WERI-Rb-1 (cell line): ENCODE measurements at regions not wholly inside any gene's neighbourhood (a gene's known extent, or its start where the extent isn't known, plus 50 kb on each side); places are given as distances from the start of the nearest gene placed in this dataset.

Experiments used
- DNase-seq: peaks from one replicate; pipeline ENCODE4 v3.0.0-alpha.2; 2020
- H3K27ac ChIP-seq: fragments of 250-450 bp; sonication (Bioruptor Pico); 2 replicates; pipeline ENCODE4 v1.5.1; 2020; ENCODE audit warnings: mild to moderate bottlenecking, moderate library complexity
- H3K27me3 ChIP-seq: fragments of 250-450 bp; sonication (Bioruptor Pico); 2 replicates; pipeline ENCODE4 v1.5.1; 2021; ENCODE audit warnings: mild to moderate bottlenecking, low read depth, moderate library complexity; ENCODE audit not compliant: insufficient read depth, severe bottlenecking
- H3K36me3 ChIP-seq: fragments of 250-450 bp; sonication (Bioruptor Pico); 2 replicates; pipeline ENCODE4 v1.5.1; 2020; ENCODE audit warnings: mild to moderate bottlenecking, moderate library complexity
- H3K4me3 ChIP-seq: 2 replicates; pipeline ENCODE4 v1.5.1; 2011; ENCODE audit warnings: low read depth, mild to moderate bottlenecking, control low read depth, low read length
- H3K9me3 ChIP-seq: fragments of 250-450 bp; sonication (Bioruptor Pico); 2 replicates; pipeline ENCODE4 v1.5.1; 2021; ENCODE audit warnings: mild to moderate bottlenecking, moderate library complexity; ENCODE audit not compliant: severe bottlenecking
- TF ChIP-seq, protein P1 (sequence below): IDR thresholded peaks from 2 replicates; pipeline ENCODE4 v1.5.1; 2011; ENCODE audit warnings: low read depth, mild to moderate bottlenecking, control low read depth, inconsistent platforms, low read length

DNA sequence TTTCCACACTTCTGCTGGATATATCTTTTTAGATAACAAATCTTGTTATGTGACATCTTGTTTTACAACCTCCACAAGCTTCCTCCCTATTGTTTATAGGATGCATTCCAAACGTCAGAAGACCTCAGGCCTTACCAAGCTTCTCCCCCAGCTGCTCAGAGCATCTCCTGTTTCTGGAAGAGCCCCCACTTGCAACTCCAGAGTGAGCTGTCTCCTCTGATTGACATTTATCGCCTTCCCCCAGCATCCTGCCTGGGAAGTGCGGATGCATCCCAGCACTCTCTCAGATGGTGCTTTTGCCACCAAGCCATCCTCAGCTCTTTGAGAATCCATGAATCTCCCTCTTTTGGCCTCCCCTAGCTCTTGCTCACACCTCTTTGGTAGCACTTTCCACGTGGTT is 123.5 kb downstream of the LRRC70 start:
- no peak overlapping the region for H3K4me3 ChIP-seq
- TF ChIP-seq, protein P1, sequence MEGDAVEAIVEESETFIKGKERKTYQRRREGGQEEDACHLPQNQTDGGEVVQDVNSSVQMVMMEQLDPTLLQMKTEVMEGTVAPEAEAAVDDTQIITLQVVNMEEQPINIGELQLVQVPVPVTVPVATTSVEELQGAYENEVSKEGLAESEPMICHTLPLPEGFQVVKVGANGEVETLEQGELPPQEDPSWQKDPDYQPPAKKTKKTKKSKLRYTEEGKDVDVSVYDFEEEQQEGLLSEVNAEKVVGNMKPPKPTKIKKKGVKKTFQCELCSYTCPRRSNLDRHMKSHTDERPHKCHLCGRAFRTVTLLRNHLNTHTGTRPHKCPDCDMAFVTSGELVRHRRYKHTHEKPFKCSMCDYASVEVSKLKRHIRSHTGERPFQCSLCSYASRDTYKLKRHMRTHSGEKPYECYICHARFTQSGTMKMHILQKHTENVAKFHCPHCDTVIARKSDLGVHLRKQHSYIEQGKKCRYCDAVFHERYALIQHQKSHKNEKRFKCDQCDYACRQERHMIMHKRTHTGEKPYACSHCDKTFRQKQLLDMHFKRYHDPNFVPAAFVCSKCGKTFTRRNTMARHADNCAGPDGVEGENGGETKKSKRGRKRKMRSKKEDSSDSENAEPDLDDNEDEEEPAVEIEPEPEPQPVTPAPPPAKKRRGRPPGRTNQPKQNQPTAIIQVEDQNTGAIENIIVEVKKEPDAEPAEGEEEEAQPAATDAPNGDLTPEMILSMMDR = no peak
- DNase-seq = no peak
- H3K27ac ChIP-seq = no peak overlapping the region
- no peaks in the 10 kb centered on the region for H3K9me3 ChIP-seq
- H3K27me3 ChIP-seq = peaks cover 3% of the 10 kb centered on the region
- H3K36me3 ChIP-seq = no peaks in the 10 kb centered on the region

DNA sequence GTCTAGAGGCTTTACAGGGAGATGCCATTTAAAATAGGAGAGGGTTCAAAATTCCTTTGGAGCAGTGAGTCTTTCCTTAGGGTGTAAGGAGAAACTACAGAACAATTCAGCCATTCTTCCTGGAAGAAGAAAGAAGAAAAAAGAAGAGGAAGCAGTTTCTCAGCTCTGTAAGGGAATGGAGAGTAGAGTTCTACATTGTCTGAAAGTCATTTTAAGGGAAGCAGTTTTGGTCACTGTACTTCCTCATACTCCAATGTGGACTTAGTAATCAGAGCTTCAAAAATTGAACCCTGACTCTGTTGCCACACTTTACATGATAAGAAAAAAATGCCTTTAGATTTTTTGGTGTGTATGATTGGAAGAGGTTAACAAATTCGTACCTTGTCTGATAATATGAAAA is 122.4 kb downstream of the LRRC70 start:
- TF ChIP-seq, protein P1 = no peak

DNA sequence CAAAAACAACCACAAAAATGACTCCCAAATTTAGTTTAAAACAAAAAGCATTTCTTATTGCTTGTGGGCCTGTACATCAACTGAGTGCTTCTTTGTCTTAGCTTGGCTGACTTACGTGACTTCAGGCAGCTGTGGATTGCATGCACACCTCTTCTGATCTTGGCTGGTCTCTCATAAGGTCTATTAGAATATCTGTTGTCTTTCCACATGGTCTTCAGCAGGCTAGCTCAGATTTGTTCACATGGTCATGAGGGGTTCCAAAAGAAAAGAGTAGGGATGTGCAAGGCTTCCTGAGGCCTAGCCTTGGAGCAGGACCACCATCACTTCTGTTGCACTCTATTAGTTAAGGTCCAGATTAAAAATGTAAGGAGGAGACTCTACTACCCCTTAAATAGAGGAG is 120.1 kb downstream of the LRRC70 start:
- TF ChIP-seq, protein P1 = no peak
- no peak overlapping the region for H3K4me3 ChIP-seq
- H3K27ac ChIP-seq = no peak overlapping the region
- no peaks in the 10 kb centered on the region for H3K27me3 ChIP-seq
- H3K36me3 ChIP-seq = no peaks in the 10 kb centered on the region
- no peaks in the 10 kb centered on the region for H3K9me3 ChIP-seq
- DNase-seq = no peak

More for the DNA sequence above, 122.4 kb downstream of the LRRC70 start:
- H3K9me3 ChIP-seq = no peaks in the 10 kb centered on the region
- peaks cover 3% of the 10 kb centered on the region for H3K27me3 ChIP-seq
- H3K4me3 ChIP-seq = no peak overlapping the region
- no peak overlapping the region for H3K27ac ChIP-seq
- DNase-seq = no peak
- H3K36me3 ChIP-seq = no peaks in the 10 kb centered on the region

DNA sequence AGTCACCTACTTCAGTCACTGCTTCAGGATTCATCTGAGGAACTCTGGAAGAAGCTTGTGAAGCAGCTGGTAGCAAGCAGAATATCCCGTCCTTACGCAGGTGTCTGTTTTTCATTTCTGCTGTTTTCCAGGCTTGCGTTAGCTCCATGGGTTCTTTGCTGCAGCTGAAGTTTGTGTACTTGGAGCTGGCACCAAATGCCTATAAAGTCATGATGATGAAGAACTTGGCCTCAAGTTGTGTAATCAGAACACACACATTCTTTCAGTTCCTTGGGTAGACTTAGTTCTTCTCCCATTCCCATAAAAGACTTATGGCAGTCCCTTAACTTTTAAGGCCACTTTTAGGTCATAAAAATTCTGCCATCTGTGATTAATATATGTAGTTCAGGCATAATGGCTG is 116.7 kb downstream of the LRRC70 start:
- no peaks in the 10 kb centered on the region for H3K27me3 ChIP-seq
- DNase-seq = no peak
- no peak overlapping the region for H3K4me3 ChIP-seq
- TF ChIP-seq, protein P1 = no peak
- no peaks in the 10 kb centered on the region for H3K9me3 ChIP-seq
- no peak overlapping the region for H3K27ac ChIP-seq
- H3K36me3 ChIP-seq = no peaks in the 10 kb centered on the region

DNA sequence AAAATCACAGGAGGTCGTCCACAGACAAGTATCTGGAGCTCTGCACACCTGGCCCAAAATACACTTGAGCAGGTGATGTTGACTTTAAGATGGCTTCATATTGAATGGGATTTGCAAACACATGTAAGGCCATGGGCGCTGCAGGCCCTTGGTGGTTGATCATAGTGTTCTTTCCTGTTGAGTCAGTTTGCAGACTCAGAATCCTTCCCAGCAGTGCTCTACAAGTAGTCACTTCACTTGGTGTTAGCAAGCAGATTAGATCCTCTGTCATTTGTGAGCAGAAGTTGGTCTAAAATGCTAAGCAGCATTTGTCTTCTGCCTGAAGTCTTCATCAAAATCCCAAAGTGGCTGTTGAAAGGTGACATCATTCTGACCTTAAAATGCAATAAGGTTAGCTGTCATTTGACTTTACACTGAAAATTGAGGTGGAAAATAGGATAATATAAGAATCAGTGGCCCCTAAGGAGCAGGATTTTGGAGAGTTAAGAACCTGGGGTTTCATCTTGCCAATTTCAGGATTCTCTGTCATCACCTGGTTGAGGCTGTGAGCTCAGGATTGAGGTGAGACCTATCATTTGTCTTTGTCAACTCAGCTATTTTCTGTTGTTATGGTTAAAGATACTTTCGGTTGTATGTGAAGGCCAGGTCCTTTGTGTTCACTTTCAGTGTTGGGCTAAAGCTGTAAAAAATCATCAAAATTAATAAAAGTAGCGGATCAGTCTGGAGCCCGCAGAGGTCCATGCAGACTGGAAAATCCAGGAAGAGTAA is 114.5 kb downstream of the LRRC70 start:
- Histone ChIP-seq H3K36me3 (no peaks in the 10 kb centered on the region), H3K4me3 (no peak overlapping the region), H3K9me3 (no peaks in the 10 kb centered on the region), H3K27ac (no peak overlapping the region), H3K27me3 (no peaks in the 10 kb centered on the region)
- TF ChIP-seq, protein P1 = no peak
- DNase-seq = no peak

DNA sequence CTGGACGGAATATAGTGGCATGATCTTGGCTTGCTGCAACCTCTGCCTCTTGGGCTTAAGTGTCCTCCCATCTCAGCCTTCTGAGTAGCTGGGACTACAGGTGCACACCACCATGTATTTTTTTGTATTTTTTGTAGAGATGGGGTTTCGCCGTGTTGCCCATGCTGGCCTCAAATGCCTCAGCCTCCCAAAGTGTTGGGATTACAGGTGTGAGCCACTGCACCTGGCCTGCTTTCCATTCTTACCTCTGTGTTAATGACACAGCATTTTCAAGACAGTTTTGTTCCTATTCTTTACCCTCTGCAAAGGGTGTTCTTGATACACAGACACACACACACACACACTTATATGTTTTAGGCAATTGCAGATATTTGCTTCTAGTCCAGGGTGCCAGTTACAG is 113.3 kb downstream of the LRRC70 start:
- TF ChIP-seq, protein P1 = no peak
- H3K27me3 ChIP-seq = no peaks in the 10 kb centered on the region
- no peak overlapping the region for H3K27ac ChIP-seq
- no peaks in the 10 kb centered on the region for H3K36me3 ChIP-seq
- H3K9me3 ChIP-seq = no peaks in the 10 kb centered on the region
- no peak for DNase-seq
- no peak overlapping the region for H3K4me3 ChIP-seq
